ENCODE measurements at regions not wholly inside any gene's neighbourhood (a gene's known extent, or its start where the extent isn't known, plus 50 kb on each side); places are given as distances from the start of the nearest gene placed in this dataset.

DNA sequence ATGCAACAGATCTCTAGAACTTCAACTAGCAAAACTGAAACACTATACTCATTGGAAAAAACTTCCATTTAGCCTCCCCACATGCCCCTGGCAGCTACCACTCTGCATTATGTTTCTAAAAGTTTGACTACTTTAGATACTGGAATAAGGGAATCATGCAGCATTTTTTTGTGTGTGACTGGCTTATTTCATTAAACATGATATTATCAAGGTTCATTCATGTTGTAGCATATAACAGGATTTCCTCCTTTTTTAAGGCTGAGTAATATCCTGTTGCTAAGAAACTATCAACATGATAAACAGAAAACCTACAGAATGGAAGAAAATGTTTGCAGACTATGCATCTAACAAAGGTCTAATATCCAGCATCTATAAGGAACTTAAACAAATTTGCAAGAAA lies 597.9 kb downstream of the DMRTA1 start:
- TF ChIP-seq, protein P1, sequence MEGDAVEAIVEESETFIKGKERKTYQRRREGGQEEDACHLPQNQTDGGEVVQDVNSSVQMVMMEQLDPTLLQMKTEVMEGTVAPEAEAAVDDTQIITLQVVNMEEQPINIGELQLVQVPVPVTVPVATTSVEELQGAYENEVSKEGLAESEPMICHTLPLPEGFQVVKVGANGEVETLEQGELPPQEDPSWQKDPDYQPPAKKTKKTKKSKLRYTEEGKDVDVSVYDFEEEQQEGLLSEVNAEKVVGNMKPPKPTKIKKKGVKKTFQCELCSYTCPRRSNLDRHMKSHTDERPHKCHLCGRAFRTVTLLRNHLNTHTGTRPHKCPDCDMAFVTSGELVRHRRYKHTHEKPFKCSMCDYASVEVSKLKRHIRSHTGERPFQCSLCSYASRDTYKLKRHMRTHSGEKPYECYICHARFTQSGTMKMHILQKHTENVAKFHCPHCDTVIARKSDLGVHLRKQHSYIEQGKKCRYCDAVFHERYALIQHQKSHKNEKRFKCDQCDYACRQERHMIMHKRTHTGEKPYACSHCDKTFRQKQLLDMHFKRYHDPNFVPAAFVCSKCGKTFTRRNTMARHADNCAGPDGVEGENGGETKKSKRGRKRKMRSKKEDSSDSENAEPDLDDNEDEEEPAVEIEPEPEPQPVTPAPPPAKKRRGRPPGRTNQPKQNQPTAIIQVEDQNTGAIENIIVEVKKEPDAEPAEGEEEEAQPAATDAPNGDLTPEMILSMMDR (conservative IDR thresholded peaks at IDR 0.05; ENCODE audit: low read length): no peak
- TF ChIP-seq EZH2phosphoT487 (IDR thresholded peaks at IDR 0.05; ENCODE audit: borderline replicate concordance, low read depth, low read length): no peak

Data from OCI-LY7 (cell line).